Erythroblast (primary cell): ENCODE measurements at regions not wholly inside any gene's neighbourhood (a gene's known extent, or its start where the extent isn't known, plus 50 kb on each side); places are given as distances from the start of the nearest gene placed in this dataset.

ENCODE experiments used
- GATA1 ChIP-seq: IDR thresholded peaks from 2 replicates; pipeline ENCODE4 v1.6.1; 2011; ENCODE audit warnings: low read depth, mild to moderate bottlenecking, control low read depth, low read length, moderate library complexity
- POLR2A ChIP-seq: IDR thresholded peaks from 2 replicates; pipeline ENCODE4 v1.6.1; 2011; ENCODE audit warnings: mild to moderate bottlenecking, low read length

DNA sequence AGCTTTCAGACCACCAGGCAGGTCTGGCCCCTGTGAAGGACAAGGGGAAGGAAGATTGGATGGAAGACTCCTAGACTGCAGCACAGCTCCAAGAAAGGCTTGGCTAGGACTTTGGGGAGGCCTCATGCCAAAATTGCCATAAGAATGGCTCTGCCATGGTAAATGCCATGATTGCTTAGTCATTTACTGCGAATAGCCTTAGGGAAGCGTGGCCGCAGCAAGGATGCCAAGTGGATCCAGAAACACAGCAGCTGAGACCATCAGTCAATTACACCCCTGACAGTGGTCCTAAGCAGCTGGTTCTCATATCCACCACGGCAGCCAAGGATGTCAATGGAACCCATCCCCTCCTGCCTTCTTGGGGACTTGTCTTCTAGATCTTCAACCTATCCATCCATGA, 88.2 kb upstream of the AUTS2 start:
- TF ChIP-seq POLR2A (no peak), GATA1 (no peak)
